Testis (tissue), 2 donors: ENCODE measurements at regions not wholly inside any gene's neighbourhood (a gene's known extent, or its start where the extent isn't known, plus 50 kb on each side); places are given as distances from the start of the nearest gene placed in this dataset.

Source experiments
- DNase-seq: peaks from one replicate; pipeline ENCODE4 v3.0.0-alpha.2; 2019
- H3K27ac ChIP-seq, 2 donors: fragments of 200-600 bp; sonication (generic); one replicate each; pipeline ENCODE4 v1.5.1; 2019
- H3K27me3 ChIP-seq: fragments of 200-600 bp; sonication (generic); one replicate; pipeline ENCODE4 v1.5.1; 2019
- H3K36me3 ChIP-seq: fragments of 200-600 bp; sonication (generic); one replicate; pipeline ENCODE4 v1.5.1; 2017; ENCODE audit warnings: low read depth; ENCODE audit errors: missing control alignments
- H3K4me1 ChIP-seq: fragments of 200-600 bp; sonication (generic); one replicate; pipeline ENCODE4 v1.5.1; 2019
- H3K4me3 ChIP-seq, 2 donors: fragments of 200-600 bp; sonication (generic); one replicate each; pipeline ENCODE4 v1.5.1; 2017 to 2019
- H3K9me3 ChIP-seq: fragments of 200-600 bp; sonication (generic); one replicate; pipeline ENCODE4 v1.5.1; 2017
- POLR2A ChIP-seq: fragments of 450-650 bp; IDR thresholded peaks from one replicate; pipeline ENCODE4 v1.6.1; 2017; ENCODE audit warnings: antibody characterized with exemption, mild to moderate bottlenecking, moderate library complexity
- WGBS, 2 donors: methylation state at CpG; one replicate each; pipeline ENCODE4 v1.1.5; 2018; 5-methylcytosine and 5-hydroxymethylcytosine counted together
- intact Hi-C: fragments of 100-400 bp; cut with DNase I; formaldehyde crosslinking; loops from one replicate; pipeline ENCODE4 v1.15.1; 2023; ENCODE audit warnings: low total_unique reads
- TF ChIP-seq, protein P1 (sequence below), 3 experiments: fragments of 450-650 bp in 2 of 3; fragments of 200-600 bp in 1 of 3; sonication (generic) in 1 of 3; IDR thresholded peaks; one replicate each; pipeline ENCODE4 v1.5.1; 2016 to 2019; ENCODE audit warnings: antibody characterized with exemption in 3 of 3, mild to moderate bottlenecking in 2 of 3, moderate library complexity in 1 of 3

DNA sequence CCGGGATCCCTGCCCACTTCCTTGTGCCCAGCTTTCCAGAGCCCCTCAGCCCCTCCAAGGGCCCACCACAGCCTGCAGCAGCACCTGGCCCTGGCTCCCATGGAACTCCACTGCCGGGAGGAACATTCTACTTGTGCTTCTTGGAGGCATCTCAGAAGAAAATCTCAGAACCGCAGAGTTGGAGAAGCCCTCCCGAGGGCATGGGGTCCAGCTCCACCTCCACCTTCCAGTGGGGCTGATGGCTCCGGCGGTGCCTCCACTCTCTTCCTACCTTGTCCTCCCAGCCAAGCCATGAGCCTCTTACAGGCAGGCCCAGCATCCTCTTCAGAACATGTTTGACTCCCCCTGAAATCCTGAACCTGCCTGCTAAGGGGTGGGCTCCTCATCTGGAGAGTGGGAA, 79.4 kb upstream of the ZNF469 start:
- H3K4me1 ChIP-seq, result peaks cover 51% of the 10 kb centered on the region
- no peak for DNase-seq
- no peaks in the 10 kb centered on the region for H3K36me3 ChIP-seq
- intact Hi-C loops, result no loop called here
- no peak overlapping the region for H3K27ac ChIP-seq
- WGBS, 2 donors, result 86 to 91% methylated on average over 6 of the region's 6 CpGs
- TF ChIP-seq, protein P1, sequence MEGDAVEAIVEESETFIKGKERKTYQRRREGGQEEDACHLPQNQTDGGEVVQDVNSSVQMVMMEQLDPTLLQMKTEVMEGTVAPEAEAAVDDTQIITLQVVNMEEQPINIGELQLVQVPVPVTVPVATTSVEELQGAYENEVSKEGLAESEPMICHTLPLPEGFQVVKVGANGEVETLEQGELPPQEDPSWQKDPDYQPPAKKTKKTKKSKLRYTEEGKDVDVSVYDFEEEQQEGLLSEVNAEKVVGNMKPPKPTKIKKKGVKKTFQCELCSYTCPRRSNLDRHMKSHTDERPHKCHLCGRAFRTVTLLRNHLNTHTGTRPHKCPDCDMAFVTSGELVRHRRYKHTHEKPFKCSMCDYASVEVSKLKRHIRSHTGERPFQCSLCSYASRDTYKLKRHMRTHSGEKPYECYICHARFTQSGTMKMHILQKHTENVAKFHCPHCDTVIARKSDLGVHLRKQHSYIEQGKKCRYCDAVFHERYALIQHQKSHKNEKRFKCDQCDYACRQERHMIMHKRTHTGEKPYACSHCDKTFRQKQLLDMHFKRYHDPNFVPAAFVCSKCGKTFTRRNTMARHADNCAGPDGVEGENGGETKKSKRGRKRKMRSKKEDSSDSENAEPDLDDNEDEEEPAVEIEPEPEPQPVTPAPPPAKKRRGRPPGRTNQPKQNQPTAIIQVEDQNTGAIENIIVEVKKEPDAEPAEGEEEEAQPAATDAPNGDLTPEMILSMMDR (IDR thresholded peaks at IDR 0.05), result no peak
- H3K4me3 ChIP-seq, result no peak overlapping the region
- no peaks in the 10 kb centered on the region for H3K27me3 ChIP-seq
- H3K9me3 ChIP-seq, result no peaks in the 10 kb centered on the region

DNA sequence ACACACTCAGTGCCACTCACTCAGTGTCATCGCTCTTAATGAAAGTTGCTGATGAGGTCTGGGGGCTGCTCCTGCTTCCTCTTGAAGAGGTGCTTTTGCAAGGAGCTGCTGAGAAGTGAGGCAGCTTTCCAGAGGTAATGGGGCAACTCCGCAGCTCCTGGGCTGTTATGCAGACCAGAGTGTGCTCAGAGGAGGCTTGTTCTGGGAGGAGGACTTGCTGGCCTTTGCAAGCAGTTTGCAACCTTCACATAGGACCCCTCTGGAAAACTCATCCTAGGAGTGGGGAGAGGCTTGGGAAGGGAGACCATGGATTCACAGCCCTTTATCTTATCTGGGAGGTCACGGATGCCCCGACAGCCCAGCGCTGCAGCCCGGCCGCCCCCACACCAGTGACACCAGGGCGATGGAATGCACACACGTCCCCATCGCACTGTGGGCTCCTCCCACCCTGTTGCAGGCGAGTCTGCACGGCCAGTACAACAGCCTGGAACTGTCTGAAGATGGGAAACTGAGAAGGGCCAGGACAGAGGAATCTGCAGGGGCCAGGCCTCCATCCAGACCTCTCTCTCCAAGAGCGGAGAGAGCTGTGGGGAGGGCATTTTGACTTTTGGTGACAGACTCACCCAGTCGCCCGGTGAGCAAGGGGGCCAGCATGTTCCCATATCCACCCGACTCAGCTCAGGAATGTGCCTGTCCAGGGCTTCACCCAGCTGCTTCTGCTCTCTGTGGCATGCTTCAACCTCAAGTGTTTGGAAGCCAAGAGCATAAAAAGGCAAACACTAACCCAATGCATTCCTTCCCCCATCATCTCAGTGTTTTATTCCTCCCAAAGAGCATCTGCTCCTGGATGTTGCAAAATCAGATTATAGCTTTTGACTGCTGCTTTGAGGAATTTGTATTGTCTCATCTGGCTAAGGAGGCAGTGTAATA, 78.6 kb upstream of the ZNF469 start:
- no peaks in the 10 kb centered on the region for H3K9me3 ChIP-seq
- 22 to 67% methylated on average over 11 to 16 of the region's 16 CpGs for WGBS, 2 donors
- H3K36me3 ChIP-seq, result no peaks in the 10 kb centered on the region
- DNase-seq, result peak; percentile 85
- H3K27ac ChIP-seq, result no peak overlapping the region
- intact Hi-C loops, result no loop called here
- H3K27me3 ChIP-seq, result no peaks in the 10 kb centered on the region
- TF ChIP-seq, protein P1 (IDR thresholded peaks at IDR 0.05), result no peak
- no peak for TF ChIP-seq POLR2A
- no peak overlapping the region for H3K4me3 ChIP-seq
- peaks cover 43% of the 10 kb centered on the region for H3K4me1 ChIP-seq

DNA sequence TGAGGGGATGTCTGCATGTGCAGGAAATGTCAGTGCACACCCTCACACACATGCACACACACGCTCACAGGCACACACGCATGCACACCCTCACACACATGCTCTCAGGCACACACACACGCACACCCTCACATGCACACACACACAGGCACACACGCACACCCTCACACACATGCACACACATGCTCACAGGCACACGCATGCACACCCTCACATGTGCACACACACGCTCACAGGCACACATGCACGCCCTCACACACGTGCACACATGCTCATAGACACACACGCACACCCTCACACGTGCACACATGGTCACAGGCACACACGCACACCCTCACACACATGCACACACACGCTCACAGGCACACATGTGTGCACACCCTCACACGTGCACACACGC, 77.6 kb upstream of the ZNF469 start:
- Histone ChIP-seq H3K4me3 (no peak overlapping the region), H3K4me1 (peaks cover 38% of the 10 kb centered on the region), H3K27me3 (no peaks in the 10 kb centered on the region), H3K27ac (no peak overlapping the region), H3K36me3 (no peaks in the 10 kb centered on the region), H3K9me3 (no peaks in the 10 kb centered on the region)
- no peak for DNase-seq
- no peak for TF ChIP-seq POLR2A
- 76 to 87% methylated on average over 14 of the region's 14 CpGs for WGBS, 2 donors
- intact Hi-C loops, result no loop called here

DNA sequence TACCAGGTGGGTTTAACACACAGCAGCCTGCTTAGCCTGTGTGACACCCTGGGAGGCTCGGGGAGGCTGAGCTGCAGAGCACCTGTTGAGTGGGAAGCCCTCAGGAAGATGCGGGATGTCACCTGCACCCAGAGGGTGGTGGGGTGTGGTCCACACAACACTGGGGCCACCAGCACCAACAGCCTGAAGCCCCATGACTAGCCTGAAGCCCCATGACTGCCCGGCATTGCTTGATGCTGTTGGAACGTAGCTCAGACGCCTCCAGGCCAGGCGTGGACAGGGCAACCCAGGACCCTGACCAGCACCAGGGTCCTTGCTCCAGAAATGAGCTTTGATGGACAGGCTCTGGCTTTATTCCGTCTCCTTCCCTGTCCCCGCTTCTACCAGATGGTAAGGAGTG, 76.3 kb upstream of the ZNF469 start:
- intact Hi-C loops, result no loop called here
- Histone ChIP-seq H3K36me3 (no peaks in the 10 kb centered on the region), H3K4me1 (peaks cover 38% of the 10 kb centered on the region), H3K9me3 (no peaks in the 10 kb centered on the region), H3K27ac (no peak overlapping the region), H3K27me3 (no peaks in the 10 kb centered on the region), H3K4me3 (no peak overlapping the region)
- WGBS, 2 donors, result 73 to 97% methylated on average over 5 to 8 of the region's 8 CpGs
- no peak for DNase-seq
- TF ChIP-seq, protein P1 (IDR thresholded peaks at IDR 0.05), result no peak
- TF ChIP-seq POLR2A, result no peak

DNA sequence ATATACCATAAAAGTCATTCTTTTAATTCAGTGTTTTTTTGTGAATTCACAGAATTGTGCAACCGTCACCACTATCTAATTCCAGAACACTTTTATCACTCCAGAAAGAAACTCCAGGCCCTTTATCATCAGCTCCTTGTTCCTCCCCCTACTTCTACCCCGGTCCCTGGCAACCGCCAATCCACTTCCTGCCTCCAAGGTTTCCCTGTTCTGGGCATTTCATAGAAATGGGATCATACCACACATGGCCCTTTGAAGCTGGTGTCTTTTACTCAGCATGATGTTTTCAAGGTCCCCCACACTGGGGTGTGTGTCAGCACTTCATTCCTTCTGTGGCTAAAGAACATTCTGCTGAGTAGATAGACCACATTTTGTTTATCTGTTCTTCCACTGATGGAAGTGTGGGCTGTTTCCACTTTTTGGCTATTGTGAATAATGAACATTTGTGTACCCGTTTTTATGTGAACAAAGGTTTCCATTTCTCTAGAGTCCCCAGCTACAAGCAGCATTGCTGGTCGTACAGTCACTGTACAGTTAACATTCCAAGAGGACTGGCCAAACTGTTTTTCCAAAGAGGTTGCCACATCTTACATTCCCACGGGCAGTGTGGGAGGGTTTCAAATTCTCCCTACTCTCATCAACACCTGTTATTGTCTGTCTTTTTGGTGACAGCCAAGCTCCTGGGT, 75.8 kb upstream of the ZNF469 start:
- no peak overlapping the region for H3K27ac ChIP-seq
- no peak overlapping the region for H3K4me3 ChIP-seq
- peaks cover 38% of the 10 kb centered on the region for H3K4me1 ChIP-seq
- no peaks in the 10 kb centered on the region for H3K36me3 ChIP-seq
- peak; percentile 66 for DNase-seq
- no peaks in the 10 kb centered on the region for H3K27me3 ChIP-seq
- H3K9me3 ChIP-seq, result no peaks in the 10 kb centered on the region
- 41 to 52% methylated on average over 6 of the region's 6 CpGs for WGBS, 2 donors
- TF ChIP-seq, protein P1 (IDR thresholded peaks at IDR 0.05), result no peak
- no peak for TF ChIP-seq POLR2A
- intact Hi-C loops, result no loop called here
